ENCODE measurements at regions not wholly inside any gene's neighbourhood (a gene's known extent, or its start where the extent isn't known, plus 50 kb on each side); places are given as distances from the start of the nearest gene placed in this dataset.
A peak's percentile ranks its signal among the peaks of the same experiment; 100 is the strongest.

- DNase-seq: no peak
- Histone ChIP-seq H3K9me3 (no peaks in the 10 kb centered on the region), H3K27me3 (no peaks in the 10 kb centered on the region), H3K4me3 (no peak overlapping the region), H3K27ac (no peak overlapping the region), H3K4me1 (no peaks in the 10 kb centered on the region), H3K36me3 (no peaks in the 10 kb centered on the region)
- peak in 1 of 2 donors; percentile 55 for ATAC-seq (ENCODE audit: low FRiP score in 2 of 2)
- 55 to 68% methylated on average over 3 of the region's 3 CpGs for WGBS, 2 donors
- TF ChIP-seq POLR2A (IDR thresholded peaks at IDR 0.05) (no peak), EP300 (IDR thresholded peaks at IDR 0.05) (no peak), POLR2AphosphoS5 (IDR thresholded peaks at IDR 0.05) (no peak), CTCF (IDR thresholded peaks at IDR 0.05) (no peak)
Observed at GRCh38 chr2:84297155-84297554, 161.9 kb downstream of the SUCLG1 start.

GRCh38 chr2:84293791-84294380 is 165.2 kb downstream of the SUCLG1 start:
- Histone ChIP-seq H3K4me3 (no peak overlapping the region), H3K27me3 (no peaks in the 10 kb centered on the region), H3K4me1 (no peaks in the 10 kb centered on the region), H3K36me3 (no peaks in the 10 kb centered on the region), H3K9me3 (no peaks in the 10 kb centered on the region), H3K27ac (no peak overlapping the region)
- ATAC-seq (ENCODE audit: low FRiP score in 2 of 2): no peak
- TF ChIP-seq EP300 (IDR thresholded peaks at IDR 0.05) (no peak), CTCF (IDR thresholded peaks at IDR 0.05) (no peak), POLR2AphosphoS5 (IDR thresholded peaks at IDR 0.05) (no peak), POLR2A (IDR thresholded peaks at IDR 0.05) (no peak)
- no peak for DNase-seq
- 80 to 91% methylated on average over 6 of the region's 6 CpGs for WGBS, 2 donors

- Histone ChIP-seq H3K27ac (no peak overlapping the region), H3K4me3 (no peak overlapping the region), H3K9me3 (no peaks in the 10 kb centered on the region), H3K4me1 (no peaks in the 10 kb centered on the region), H3K27me3 (no peaks in the 10 kb centered on the region), H3K36me3 (no peaks in the 10 kb centered on the region)
- 88 to 100% methylated on average over 1 of the region's 1 CpG for WGBS, 2 donors
- ATAC-seq (ENCODE audit: low FRiP score in 2 of 2): no peak
- no peak for DNase-seq
- TF ChIP-seq CTCF (IDR thresholded peaks at IDR 0.05): no peak
- TF ChIP-seq POLR2A (IDR thresholded peaks at IDR 0.05): no peak
- no peak for TF ChIP-seq POLR2AphosphoS5 (IDR thresholded peaks at IDR 0.05)
- no peak for TF ChIP-seq EP300 (IDR thresholded peaks at IDR 0.05)
Observed at GRCh38 chr2:84292545-84292944, 166.5 kb downstream of the SUCLG1 start.

- no peaks in the 10 kb centered on the region for H3K27me3 ChIP-seq
- H3K27ac ChIP-seq: no peak overlapping the region
- ATAC-seq (ENCODE audit: low FRiP score in 2 of 2) (no peak), DNase-seq (peak in 1 of 2 donors; percentile 81)
- no peaks in the 10 kb centered on the region for H3K4me1 ChIP-seq
- no peaks in the 10 kb centered on the region for H3K9me3 ChIP-seq
- no peaks in the 10 kb centered on the region for H3K36me3 ChIP-seq
- no peak for TF ChIP-seq EP300 (IDR thresholded peaks at IDR 0.05)
- TF ChIP-seq POLR2A (IDR thresholded peaks at IDR 0.05): no peak
- no peak for TF ChIP-seq POLR2AphosphoS5 (IDR thresholded peaks at IDR 0.05)
- no peak for TF ChIP-seq CTCF (IDR thresholded peaks at IDR 0.05)
- H3K4me3 ChIP-seq: no peak overlapping the region
- WGBS, 2 donors: 91 to 93% methylated on average over 29 of the region's 29 CpGs
Observed at GRCh38 chr2:84290537-84290936, 168.5 kb downstream of the SUCLG1 start.

- 85 to 92% methylated on average over 3 of the region's 3 CpGs for WGBS, 2 donors
- Histone ChIP-seq H3K9me3 (no peaks in the 10 kb centered on the region), H3K4me3 (no peak overlapping the region), H3K36me3 (no peaks in the 10 kb centered on the region), H3K27ac (no peak overlapping the region), H3K27me3 (no peaks in the 10 kb centered on the region), H3K4me1 (no peaks in the 10 kb centered on the region)
- DNase-seq (no peak), ATAC-seq (ENCODE audit: low FRiP score in 2 of 2) (no peak)
- TF ChIP-seq POLR2AphosphoS5 (IDR thresholded peaks at IDR 0.05) (no peak), CTCF (IDR thresholded peaks at IDR 0.05) (no peak), EP300 (IDR thresholded peaks at IDR 0.05) (no peak), POLR2A (IDR thresholded peaks at IDR 0.05) (no peak)
Observed at GRCh38 chr2:84288293-84288692, 170.8 kb downstream of the SUCLG1 start.

Data from upper lobe of left lung (tissue), 6 donors.